GM12892 (cell line): ENCODE measurements at regions not wholly inside any gene's neighbourhood (a gene's known extent, or its start where the extent isn't known, plus 50 kb on each side); places are given as distances from the start of the nearest gene placed in this dataset.
"Not testable (repeated sequence)": the region's sequence is repeated elsewhere in the genome, so short reads cannot be mapped to it uniquely, and the experiment has no call there.

Experiments
- DNase-seq: peaks from one replicate; pipeline ENCODE4 v3.0.0; 2011; ENCODE audit not compliant: insufficient read length
- FAIRE-seq: peaks from 2 replicates; lab custom pipeline; 2011; peaks lifted over from hg19 to GRCh38; lab: Jason Lieb, UNC
- POLR2A ChIP-seq: IDR thresholded peaks from 2 replicates; pipeline ENCODE4 v1.6.1; 2011; ENCODE audit warnings: low read depth, low read length, control low read depth
- POLR2AphosphoS5 ChIP-seq: IDR thresholded peaks from 2 replicates; pipeline ENCODE4 v1.6.1; 2011; ENCODE audit warnings: low read depth, low read length, control low read depth
- TAF1 ChIP-seq: IDR thresholded peaks from 2 replicates; pipeline ENCODE4 v1.6.1; 2011; ENCODE audit warnings: low read depth, mild to moderate bottlenecking, control low read depth, low read length, borderline replicate concordance

- DNase-seq (no peak), FAIRE-seq (no peak)
- TF ChIP-seq POLR2AphosphoS5 (no peak), POLR2A (no peak), TAF1 (no peak)
Observed at GRCh38 chr10:128573281-128573845, 447.1 kb upstream of the MKI67 start.

DNA sequence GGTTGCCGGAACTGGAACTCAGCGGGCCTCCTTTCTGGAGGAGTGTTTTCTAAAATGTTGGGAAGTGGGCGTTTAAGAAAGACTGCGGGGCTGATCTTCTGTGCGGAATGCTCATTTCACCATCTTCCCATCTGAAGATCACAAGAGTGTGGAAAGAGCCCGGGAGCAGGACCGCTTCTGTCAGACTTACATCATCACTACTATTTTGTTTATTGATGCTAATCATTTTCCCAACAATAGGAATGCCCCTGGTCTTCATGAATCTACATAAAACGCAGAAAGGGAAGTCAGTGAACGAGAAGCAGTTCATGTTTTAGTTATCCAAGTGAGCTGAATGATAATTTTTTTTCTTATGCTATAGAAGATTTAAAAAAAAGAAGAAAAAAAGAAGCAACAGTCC is 447.8 kb upstream of the MKI67 start:
- no peak for DNase-seq
- no peak for FAIRE-seq
- TF ChIP-seq TAF1: no peak
- TF ChIP-seq POLR2AphosphoS5: no peak
- TF ChIP-seq POLR2A: no peak

DNA sequence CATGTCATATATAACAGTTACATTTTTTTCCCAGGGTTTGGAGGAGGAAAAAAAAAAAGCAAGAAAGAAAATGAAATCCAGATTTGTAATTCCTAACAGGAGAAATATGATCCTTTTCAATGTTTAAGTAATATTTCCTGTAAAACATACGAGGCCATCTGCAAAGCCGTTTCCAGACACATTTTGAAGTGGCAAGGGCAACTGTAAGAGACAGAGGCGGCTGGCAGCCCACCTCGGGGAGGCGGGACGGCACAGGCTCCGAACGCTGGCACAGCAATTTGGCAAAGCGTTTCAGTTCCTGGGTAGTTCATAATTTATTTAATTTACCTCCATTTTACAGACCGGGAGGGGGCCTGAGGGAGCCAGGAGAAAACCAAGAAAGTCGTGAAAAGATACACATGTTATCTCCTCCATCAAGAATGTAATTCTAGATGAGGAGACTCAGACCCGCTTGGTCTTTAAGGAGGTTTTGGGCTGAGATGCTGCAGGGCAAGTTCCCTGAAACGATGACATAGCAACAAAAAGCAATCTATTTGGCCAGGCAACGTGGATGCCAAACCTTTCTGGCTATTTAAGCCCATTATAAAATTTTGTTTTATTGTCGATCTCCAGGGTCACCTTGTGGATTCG is 448.5 kb upstream of the MKI67 start:
- DNase-seq (no peak), FAIRE-seq (no peak)
- no peak for TF ChIP-seq TAF1
- TF ChIP-seq POLR2AphosphoS5: no peak
- no peak for TF ChIP-seq POLR2A

DNA sequence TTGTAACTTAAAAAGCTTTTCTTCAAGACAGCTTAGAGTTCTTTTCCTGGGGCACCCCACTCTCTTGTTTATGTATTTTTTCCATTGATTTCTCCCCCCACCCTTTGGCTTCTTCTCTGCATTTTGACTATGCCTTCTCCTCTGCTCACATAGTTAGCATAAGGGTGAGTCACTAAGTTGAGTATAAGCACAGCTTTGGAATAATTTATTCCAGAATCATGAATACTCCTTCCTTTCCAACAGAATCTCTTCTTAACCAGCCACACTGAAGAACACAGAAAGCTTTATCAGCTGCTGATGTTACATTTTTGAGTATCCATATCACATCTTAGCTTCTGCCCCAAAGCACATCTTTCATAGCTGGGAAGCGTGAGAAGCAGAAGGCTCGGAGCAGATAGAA is 449.5 kb upstream of the MKI67 start:
- DNase-seq (no peak), FAIRE-seq (no peak)
- TF ChIP-seq POLR2AphosphoS5: no peak

GRCh38 chr10:128576336-128576735 is 450.1 kb upstream of the MKI67 start:
- TF ChIP-seq TAF1 (no peak), POLR2AphosphoS5 (no peak), POLR2A (no peak)
- FAIRE-seq: no peak
- DNase-seq: no peak

DNA sequence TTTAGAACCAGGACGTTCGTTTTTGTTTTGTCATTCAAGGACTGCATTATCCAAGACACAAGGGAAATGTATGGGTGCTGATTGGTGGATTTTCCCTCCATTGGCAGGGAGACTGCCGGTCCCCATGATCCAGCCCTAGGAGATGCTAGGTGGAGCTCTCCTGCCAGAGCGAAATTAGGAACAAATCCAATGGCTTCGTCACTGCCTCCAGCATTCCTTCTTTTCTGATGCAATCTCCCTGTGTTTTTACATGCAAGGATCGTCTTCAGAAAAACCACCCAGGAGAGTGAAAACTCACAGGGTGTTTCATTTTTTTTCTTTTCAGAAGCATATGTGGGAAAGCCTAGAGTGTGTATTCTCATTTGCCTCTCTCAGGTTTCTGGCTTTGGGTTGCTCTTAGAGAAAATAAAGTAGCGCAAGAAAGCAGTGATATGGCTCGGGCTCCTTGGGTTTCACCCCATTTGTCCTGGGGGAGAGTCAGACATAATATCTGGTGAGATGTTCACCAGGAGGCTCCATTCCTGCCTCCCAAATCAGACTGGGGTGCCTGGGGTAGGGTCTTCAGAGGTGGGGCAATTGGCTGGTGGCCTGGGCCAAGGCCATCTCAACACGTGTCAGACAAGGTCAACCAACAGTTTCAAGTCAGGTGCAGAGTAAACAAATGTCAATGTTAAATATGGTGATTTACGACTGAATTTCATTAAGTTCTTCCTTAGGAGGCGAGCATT is 450.9 kb upstream of the MKI67 start:
- FAIRE-seq: no peak
- DNase-seq: no peak
- TF ChIP-seq POLR2A (no peak), TAF1 (no peak), POLR2AphosphoS5 (no peak)

DNA sequence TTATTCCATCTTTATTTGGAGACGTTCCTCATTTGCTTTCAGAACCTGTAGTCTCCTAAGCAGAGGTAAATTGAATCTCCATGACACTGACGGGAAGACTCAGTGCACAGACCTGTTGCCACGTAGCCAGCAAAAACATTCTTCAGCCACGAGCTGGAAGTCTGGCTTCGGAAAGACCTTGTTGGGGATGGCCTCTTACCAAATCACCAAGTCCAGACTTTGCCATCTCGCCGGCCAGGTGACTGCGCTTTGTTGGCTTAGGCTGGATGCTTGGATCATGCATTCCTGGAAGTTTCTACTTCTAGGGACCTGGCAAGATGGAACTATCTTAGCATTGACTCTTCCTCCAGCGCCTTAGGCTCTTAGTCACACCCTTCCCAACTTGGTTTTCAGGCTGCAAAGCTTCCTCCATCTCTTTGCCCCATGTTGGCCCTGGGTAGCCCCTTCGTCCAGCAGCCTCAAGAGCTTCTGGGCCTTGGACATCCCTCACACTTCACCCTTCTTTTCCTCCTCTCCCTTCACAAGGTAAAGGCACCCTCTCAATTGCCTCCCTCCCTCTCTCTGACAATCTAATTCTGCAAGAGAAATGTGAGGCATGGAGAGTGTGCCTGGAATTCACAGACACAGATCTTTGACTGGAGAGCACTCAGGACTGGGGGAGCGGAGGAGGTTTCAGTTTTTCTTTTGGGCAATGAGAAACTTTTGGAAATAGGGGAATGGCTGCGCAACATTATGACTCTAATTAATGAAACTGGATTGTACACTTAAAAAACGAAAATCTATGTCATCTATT is 451.9 kb upstream of the MKI67 start:
- no peak for TF ChIP-seq POLR2A
- no peak for TF ChIP-seq TAF1
- TF ChIP-seq POLR2AphosphoS5: no peak
- FAIRE-seq (no peak), DNase-seq (no peak)

GRCh38 chr10:128578766-128579165 is 452.5 kb upstream of the MKI67 start:
- DNase-seq: no peak
- FAIRE-seq: no peak
- no peak for TF ChIP-seq POLR2AphosphoS5

DNA sequence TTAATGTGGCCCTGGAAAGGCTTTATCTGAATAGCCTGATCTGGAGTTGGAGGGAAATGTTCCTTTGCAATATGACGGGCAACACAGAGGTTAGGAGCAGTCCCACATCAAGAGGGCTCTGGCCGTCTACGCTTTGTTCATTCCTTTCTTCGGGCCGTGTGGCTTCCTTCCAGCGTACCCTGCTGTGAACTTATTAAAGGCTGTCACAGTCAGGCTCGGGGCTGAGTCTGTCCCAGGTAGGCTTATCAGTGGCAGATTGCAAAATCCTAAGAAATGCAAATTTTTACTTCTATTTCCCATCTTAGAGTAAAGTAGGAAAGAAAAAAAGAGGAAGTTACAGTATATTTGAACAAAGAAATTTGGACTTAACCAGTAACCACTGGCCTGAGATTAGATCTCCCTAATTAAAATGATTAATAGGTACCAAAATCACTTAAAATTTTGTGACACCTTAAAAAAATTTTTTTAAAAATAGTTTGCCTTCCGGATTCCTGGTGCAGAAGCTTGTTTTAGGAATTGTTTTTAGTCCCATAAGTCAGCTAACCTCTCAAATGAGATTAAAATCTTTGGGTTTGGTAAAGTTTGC is 453.1 kb upstream of the MKI67 start:
- DNase-seq: no peak
- FAIRE-seq: no peak
- TF ChIP-seq POLR2A (no peak), TAF1 (no peak), POLR2AphosphoS5 (no peak)

DNA sequence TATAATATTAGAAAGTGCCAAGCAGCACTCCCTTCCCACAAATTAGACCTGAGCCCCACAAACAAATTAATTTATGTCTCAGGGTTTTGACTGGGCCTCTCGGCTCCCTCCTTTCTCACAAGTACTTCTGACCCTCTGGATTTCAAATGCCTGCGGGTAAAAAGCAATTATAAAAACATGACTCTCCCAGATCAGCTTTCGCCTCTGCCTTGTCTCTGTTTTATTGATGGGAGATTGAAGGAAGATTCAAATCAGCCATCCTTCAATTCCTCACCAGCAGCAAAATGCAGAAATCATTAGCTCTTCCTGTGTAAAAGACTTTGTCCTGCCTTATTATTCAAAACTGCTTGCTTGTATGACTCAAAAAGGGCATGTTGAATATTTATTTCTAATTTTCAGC is 453.7 kb upstream of the MKI67 start:
- TF ChIP-seq TAF1: no peak
- no peak for TF ChIP-seq POLR2A
- TF ChIP-seq POLR2AphosphoS5: no peak
- no peak for DNase-seq
- FAIRE-seq: no peak

- not testable (repeated sequence) for DNase-seq
Observed at GRCh38 chr10:128583125-128583524, 456.9 kb upstream of the MKI67 start.

GRCh38 chr10:128586599-128586998 is 460.4 kb upstream of the MKI67 start:
- not testable (repeated sequence) for FAIRE-seq

More at GRCh38 chr10:128583125-128583524, 456.9 kb upstream of the MKI67 start:
- not testable (repeated sequence) for FAIRE-seq

More at GRCh38 chr10:128586599-128586998, 460.4 kb upstream of the MKI67 start:
- DNase-seq: not testable (repeated sequence)
